SK-N-SH (cell line): ENCODE measurements at regions not wholly inside any gene's neighbourhood (a gene's known extent, or its start where the extent isn't known, plus 50 kb on each side); places are given as distances from the start of the nearest gene placed in this dataset.

Experiments
- CTCF ChIA-PET: fragments of 300-600, 350-600 bp; formaldehyde crosslinking; extraction: SDS; loops from one replicate; lab custom pipeline; 2021; lab: Yijun Ruan, JAX
- POLR2A ChIA-PET: fragments of 350-600 bp; sonication (Branson Sonifier 250); formaldehyde crosslinking; extraction: SDS; loops from one replicate; lab custom pipeline; 2020; ENCODE audit warnings: antibody characterized with exemption, inconsistent platforms; lab: Yijun Ruan, JAX
- DNase-seq: peaks from one replicate; pipeline ENCODE4 v3.0.0; 2012
- H2AFZ ChIP-seq: fragments of 200-600 bp; sonication (generic); 2 replicates; pipeline ENCODE4 v1.8.1; 2016; ENCODE audit warnings: antibody characterized with exemption, mild to moderate bottlenecking, low read depth
- H3F3A ChIP-seq: fragments of 200-600 bp; sonication (generic); replicated peaks from 2 replicates; pipeline ENCODE3; 2016; ENCODE audit warnings: antibody characterized with exemption, mild to moderate bottlenecking; ENCODE audit not compliant: insufficient read depth
- H3K27ac ChIP-seq, 2 experiments: fragments of 200-500 bp in 1 of 2; fragments of 200-600 bp in 1 of 2; sonication (Bioruptor generic) in 1 of 2; sonication (generic), shearing (Covaris generic) in 1 of 2; 2 replicates each; pipeline versions ENCODE4 v1.5.1 to v1.6.1; 2014 to 2016; ENCODE audit warnings: low read depth in 2 of 2, inconsistent platforms in 1 of 2, low read length in 1 of 2, mild to moderate bottlenecking in 1 of 2, mixed read lengths in 1 of 2
- H3K27me3 ChIP-seq: fragments of 200-600 bp; sonication (generic), shearing (Covaris generic); 2 replicates; pipeline ENCODE4 v1.6.1; 2016; ENCODE audit warnings: mixed run types; ENCODE audit not compliant: insufficient read depth
- H3K36me3 ChIP-seq, 2 experiments: fragments of 200-500 bp in 1 of 2; fragments of 200-600 bp in 1 of 2; sonication (Bioruptor generic) in 1 of 2; sonication (generic) in 1 of 2; replicated peaks in 1 of 2; 2 replicates each; pipeline versions ENCODE3 to v1.5.1; 2014 to 2016; ENCODE audit warnings: low read length in 1 of 2, mild to moderate bottlenecking in 1 of 2; ENCODE audit not compliant: insufficient read depth in 2 of 2, control insufficient read depth in 1 of 2
- H3K4me1 ChIP-seq, 2 experiments: fragments of 200-500 bp in 1 of 2; fragments of 200-600 bp in 1 of 2; sonication (Bioruptor generic) in 1 of 2; sonication (generic), shearing (Covaris generic) in 1 of 2; 2 replicates each; pipeline versions ENCODE4 v1.5.1 to v1.6.1; 2014 to 2016; ENCODE audit warnings: low read depth in 1 of 2, low read length in 1 of 2, mixed run types in 1 of 2; ENCODE audit not compliant: insufficient read depth in 2 of 2, control insufficient read depth in 1 of 2
- H3K4me2 ChIP-seq: fragments of 200-600 bp; sonication (generic), shearing (Covaris generic); 2 replicates; pipeline ENCODE4 v1.6.1; 2017; ENCODE audit warnings: mixed run types
- H3K4me3 ChIP-seq, 2 experiments: fragments of 200-500 bp in 1 of 2; fragments of 200-600 bp in 1 of 2; sonication (Bioruptor generic) in 1 of 2; sonication (generic), shearing (Covaris generic) in 1 of 2; 2 replicates each; pipeline versions ENCODE4 v1.5.1 to v1.8.1; 2014 to 2016; ENCODE audit warnings: low read depth in 2 of 2, inconsistent platforms in 1 of 2, low read length in 1 of 2, mild to moderate bottlenecking in 1 of 2, mixed read lengths in 1 of 2, moderate library complexity in 1 of 2
- H3K79me2 ChIP-seq: fragments of 200-600 bp; sonication (generic); 2 replicates; pipeline ENCODE4 v1.8.1; 2017; ENCODE audit warnings: mild to moderate bottlenecking; ENCODE audit not compliant: insufficient read depth
- H3K9ac ChIP-seq: fragments of 200-600 bp; sonication (generic); 2 replicates; pipeline ENCODE4 v1.6.1; 2017; ENCODE audit warnings: mixed run types
- H3K9me2 ChIP-seq: fragments of 200-600 bp; sonication (generic); 2 replicates; pipeline ENCODE4 v1.6.1; 2017; ENCODE audit warnings: mixed run types
- H3K9me3 ChIP-seq: fragments of 200-600 bp; sonication (generic); 2 replicates; pipeline ENCODE4 v1.6.1; 2017; ENCODE audit warnings: mixed run types, mild to moderate bottlenecking, moderate library complexity
- H4K20me1 ChIP-seq: fragments of 200-600 bp; sonication (generic); 2 replicates; pipeline ENCODE4 v1.6.1; 2017; ENCODE audit warnings: mild to moderate bottlenecking, mixed run types; ENCODE audit not compliant: insufficient read depth
- CHD2 ChIP-seq: fragments of 150-350 bp; IDR thresholded peaks from 2 replicates; pipeline ENCODE4 v1.6.1; 2018; ENCODE audit warnings: low read length; ENCODE audit not compliant: partially characterized antibody
- CTCF ChIP-seq: fragments of 200-600 bp; sonication (generic); IDR thresholded peaks from 2 replicates; pipeline ENCODE4 v1.6.1; 2017; ENCODE audit warnings: antibody characterized with exemption, mild to moderate bottlenecking, moderate library complexity
- EP300 ChIP-seq, 2 experiments: IDR thresholded peaks; 2 replicates each; pipeline versions ENCODE4 v1.4.0 to v1.6.1; 2012; ENCODE audit warnings: borderline replicate concordance in 1 of 2, low read depth in 1 of 2, low read length in 1 of 2
- FOXJ3 ChIP-seq: sonication (generic); formaldehyde crosslinking; IDR thresholded peaks from 2 replicates; pipeline ENCODE4 v1.5.1; 2020; ENCODE audit warnings: mild to moderate bottlenecking, missing genetic modification reagents
- GATA2 ChIP-seq: sonication (generic); formaldehyde crosslinking; IDR thresholded peaks from 2 replicates; pipeline ENCODE4 v1.5.0; 2020; ENCODE audit warnings: mild to moderate bottlenecking, missing genetic modification reagents
- MEF2A ChIP-seq: IDR thresholded peaks from 2 replicates; pipeline ENCODE4 v1.4.0; 2012; ENCODE audit warnings: low read depth, borderline replicate concordance
- NFIC ChIP-seq: IDR thresholded peaks from 2 replicates; pipeline ENCODE4 v1.4.0; 2012; ENCODE audit warnings: borderline replicate concordance
- REST ChIP-seq: IDR thresholded peaks from 2 replicates; pipeline ENCODE4 v1.6.1; 2012; ENCODE audit warnings: mild to moderate bottlenecking, low read depth, low read length, moderate library complexity
- RXRA ChIP-seq: IDR thresholded peaks from 2 replicates; pipeline ENCODE4 v1.4.0; 2012; ENCODE audit warnings: low read depth, mild to moderate bottlenecking, borderline replicate concordance
- TAF1 ChIP-seq: IDR thresholded peaks from 2 replicates; pipeline ENCODE4 v1.6.1; 2012; ENCODE audit warnings: low read depth, mild to moderate bottlenecking, low read length, moderate library complexity, borderline replicate concordance
- USF2 ChIP-seq: fragments of 150-350 bp; IDR thresholded peaks from 2 replicates; pipeline ENCODE4 v1.6.1; 2017; ENCODE audit warnings: antibody characterized with exemption, low read length, low read depth, borderline replicate concordance
- ZBTB33 ChIP-seq: IDR thresholded peaks from 2 replicates; pipeline ENCODE4 v1.4.0; 2012; ENCODE audit warnings: low read depth, borderline replicate concordance
- WGBS: methylation state at CpG from one replicate; pipeline ENCODE4 v1.1.6; 2017; ENCODE audit warnings: low lambda C conversion rate; 5-methylcytosine and 5-hydroxymethylcytosine counted together

GRCh38 chr17:77856551-77857305, 101.8 kb upstream of the TNRC6C start:
- Histone ChIP-seq H4K20me1 (no peaks in the 10 kb centered on the region), H3K4me1 (peaks cover 0 to 5% of the 10 kb centered on the region in 2 experiments; a peak in 1 of 4 replicates), H2AFZ (no peak overlapping the region), H3K79me2 (no peaks in the 10 kb centered on the region), H3F3A (no peaks in the 10 kb centered on the region), H3K4me3 (no peak overlapping the region), H3K27me3 (peaks cover 7% of the 10 kb centered on the region; the same call in 1 of the 2 replicates), H3K36me3 (no peaks in the 10 kb centered on the region), H3K27ac (no peak overlapping the region), H3K9ac (no peak overlapping the region), H3K4me2 (no peak overlapping the region), H3K9me2 (no peaks in the 10 kb centered on the region)
- WGBS, result 58% methylated on average over 20 of the region's 20 CpGs
- POLR2A ChIA-PET, result no interaction called here
- DNase-seq, result no peak
- no peak for TF ChIP-seq RXRA
- TF ChIP-seq USF2, result no peak
- no peak for TF ChIP-seq FOXJ3 (CRISPR knock-in tag)
- no peak for TF ChIP-seq MEF2A
- TF ChIP-seq NFIC, result no peak
- no peak for TF ChIP-seq TAF1
- no peak for TF ChIP-seq GATA2 (CRISPR knock-in tag)
- TF ChIP-seq ZBTB33, result no peak
- TF ChIP-seq REST, result no peak
- TF ChIP-seq CTCF, result no peak
- no peak for TF ChIP-seq EP300 (IDR thresholded peaks at IDR 0.05; ENCODE audit: borderline replicate concordance in 1 of 2, low read depth in 1 of 2, low read length in 1 of 2)
- TF ChIP-seq CHD2, result no peak
- TF ChIP-seq, all 33 proteins: peak for 0
- CTCF ChIA-PET, result no interaction called here
- no peaks in the 10 kb centered on the region for H3K9me3 ChIP-seq
